Endothelial cell of umbilical vein (primary cell): ENCODE measurements at regions not wholly inside any gene's neighbourhood (a gene's known extent, or its start where the extent isn't known, plus 50 kb on each side); places are given as distances from the start of the nearest gene placed in this dataset.

ENCODE experiments used
- BruUV-seq: library from RNA; stranded (reverse); fragments of 400-500 nt; replicated peaks from 2 replicates; lab custom pipeline; 2021; lab: Mats Ljungman, UMichigan
- CTCF ChIA-PET: fragments of 300-600, 350-600 bp; sonication (Branson Sonifier 250); formaldehyde crosslinking; loops from one replicate; lab custom pipeline; 2021; ENCODE audit warnings: antibody characterized with exemption, inconsistent platforms; lab: Charles Lee
- POLR2A ChIA-PET: fragments of 300-600, 350-600 bp; sonication (Branson Sonifier 250); formaldehyde crosslinking; loops from one replicate; lab custom pipeline; 2021; ENCODE audit warnings: antibody characterized with exemption, inconsistent platforms; lab: Charles Lee
- DNase-seq: peaks from one replicate; pipeline ENCODE4 v3.0.0-alpha.2; 2011; ENCODE audit warnings: low read depth, low spot score
- FAIRE-seq: peaks from 2 replicates; lab custom pipeline; 2011; peaks lifted over from hg19 to GRCh38; lab: Jason Lieb, UNC
- H2AFZ ChIP-seq: 2 replicates; pipeline ENCODE4 v1.6.0; 2012; ENCODE audit warnings: low read depth, low read length, control low read depth, inconsistent platforms
- H3K27ac ChIP-seq: 2 replicates; pipeline ENCODE4 v1.5.1; 2011; ENCODE audit warnings: low read depth, mild to moderate bottlenecking, control low read depth, low read length, moderate library complexity; ENCODE audit not compliant: insufficient read depth
- H3K27me3 ChIP-seq, 2 experiments: 2 replicates each; pipeline versions ENCODE4 v1.6.0 to v1.6.1; 2011; ENCODE audit warnings: low read length in 2 of 2, mixed read lengths in 1 of 2; ENCODE audit not compliant: control insufficient read depth in 2 of 2, insufficient read depth in 2 of 2
- H3K36me3 ChIP-seq, 2 experiments: 2 replicates in 1 of 2; 3 replicates in 1 of 2; pipeline ENCODE4 v1.5.1; 2011; ENCODE audit warnings: low read length in 2 of 2, mild to moderate bottlenecking in 1 of 2, moderate library complexity in 1 of 2; ENCODE audit not compliant: control insufficient read depth in 2 of 2, insufficient read depth in 2 of 2; ENCODE audit errors: extremely low read depth in 1 of 2
- H3K4me1 ChIP-seq: 3 replicates; pipeline ENCODE4 v1.5.1; 2011; ENCODE audit warnings: mild to moderate bottlenecking, low read length; ENCODE audit not compliant: control insufficient read depth, insufficient read depth; ENCODE audit errors: extremely low read depth
- H3K4me2 ChIP-seq: 2 replicates; pipeline ENCODE4 v1.6.1; 2011; ENCODE audit warnings: low read length, control low read depth, mixed read lengths; ENCODE audit not compliant: insufficient read depth
- H3K4me3 ChIP-seq, 3 experiments: fragments of 200-600 bp in 1 of 3; sonication (generic), shearing (Covaris generic) in 1 of 3; replicated peaks in 1 of 3; 2 replicates each; pipeline ENCODE4 v1.5.1; 2011 to 2016; ENCODE audit warnings: control low read depth in 3 of 3, low read length in 3 of 3, mild to moderate bottlenecking in 2 of 3, inconsistent platforms in 1 of 3, low read depth in 1 of 3, moderate library complexity in 1 of 3; ENCODE audit not compliant: insufficient read depth in 1 of 3
- H3K79me2 ChIP-seq: 2 replicates; pipeline ENCODE4 v1.6.0; 2012; ENCODE audit warnings: low read length, inconsistent platforms; ENCODE audit not compliant: control insufficient read depth, insufficient read depth
- H3K9ac ChIP-seq: replicated peaks from 2 replicates; pipeline ENCODE3; 2011; ENCODE audit warnings: low read length, control low read depth; ENCODE audit not compliant: insufficient read depth; ENCODE audit errors: extremely low read depth
- H3K9me1 ChIP-seq: replicated peaks from 3 replicates; pipeline ENCODE4 v1.6.0; 2011; ENCODE audit warnings: mild to moderate bottlenecking, low read length; ENCODE audit not compliant: control insufficient read depth, insufficient read depth; ENCODE audit errors: extremely low read depth
- H3K9me3 ChIP-seq: replicated peaks from 2 replicates; pipeline ENCODE4 v1.5.1; 2012; ENCODE audit warnings: low read length, inconsistent platforms; ENCODE audit not compliant: control insufficient read depth, insufficient read depth
- H4K20me1 ChIP-seq: replicated peaks from 2 replicates; pipeline ENCODE3; 2011; ENCODE audit warnings: mild to moderate bottlenecking, low read length; ENCODE audit not compliant: control insufficient read depth, insufficient read depth; ENCODE audit errors: extremely low read depth
- CTCF ChIP-seq, 2 donors: IDR thresholded peaks; 1 replicate in 1 of 2; 2 replicates in 1 of 2; pipeline ENCODE4 v1.5.1; 2011; ENCODE audit warnings: low read length in 2 of 2, mild to moderate bottlenecking in 2 of 2, moderate library complexity in 2 of 2, control low read depth in 1 of 2, inconsistent platforms in 1 of 2, low read depth in 1 of 2; ENCODE audit not compliant: insufficient read depth in 1 of 2; ENCODE audit errors: extremely low read depth in 1 of 2
- EZH2 ChIP-seq: IDR thresholded peaks from 2 replicates; pipeline ENCODE4 v1.6.1; 2012; ENCODE audit warnings: borderline replicate concordance, low read depth, mild to moderate bottlenecking, moderate library complexity, low read length, inconsistent platforms; ENCODE audit not compliant: severe bottlenecking
- FOS ChIP-seq: IDR thresholded peaks from 2 replicates; pipeline ENCODE4 v1.6.1; 2011; ENCODE audit warnings: mild to moderate bottlenecking, low read length, moderate library complexity, borderline replicate concordance; ENCODE audit not compliant: insufficient read depth
- GATA2 ChIP-seq: IDR thresholded peaks from 2 replicates; pipeline ENCODE4 v1.7.0; 2011; ENCODE audit warnings: low read depth, mild to moderate bottlenecking, moderate library complexity, mixed read lengths, low read length; ENCODE audit not compliant: insufficient read length, insufficient read depth
- JUN ChIP-seq: IDR thresholded peaks from 2 replicates; pipeline ENCODE4 v1.6.1; 2011; ENCODE audit warnings: borderline replicate concordance, low read depth; ENCODE audit not compliant: insufficient read length, insufficient read depth
- MAX ChIP-seq: IDR thresholded peaks from 2 replicates; pipeline ENCODE4 v1.6.1; 2011; ENCODE audit not compliant: insufficient read depth, insufficient read length
- MYC ChIP-seq: IDR thresholded peaks from one replicate; pipeline ENCODE4 v1.6.1; 2011; ENCODE audit warnings: mild to moderate bottlenecking, low read depth, low read length
- POLR2A ChIP-seq: IDR thresholded peaks from 2 replicates; pipeline ENCODE4 v1.6.1; 2012; ENCODE audit warnings: low read depth, mild to moderate bottlenecking, control low read depth, low read length
- POLR2AphosphoS5 ChIP-seq: IDR thresholded peaks from 2 replicates; pipeline ENCODE4 v1.6.1; 2012; ENCODE audit warnings: low read depth, mild to moderate bottlenecking, control low read depth, low read length, moderate library complexity; ENCODE audit not compliant: insufficient read depth
- dilution Hi-C: fragments of 300-500 bp; cut with MboI; formaldehyde crosslinking; loops from one replicate; pipeline ENCODE4 v1.15.0; 2019; ENCODE audit warnings: low sequenced_read_pairs; ENCODE audit not compliant: extremely low pct_ligation_motif_present
- intact Hi-C: fragments of 100-400 bp; cut with micrococcal nuclease; formaldehyde crosslinking; loops from one replicate; pipeline ENCODE4 v1.10.0; 2022

GRCh38 chr1:29498126-29499103, 262.1 kb downstream of the PTPRU start:
- Histone ChIP-seq H3K9me1 (no peaks in the 10 kb centered on the region), H3K36me3 (no peaks in the 10 kb centered on the region), H4K20me1 (no peaks in the 10 kb centered on the region), H3K4me3 (no peak overlapping the region), H3K27ac (no peak overlapping the region), H3K4me2 (no peak overlapping the region), H3K27me3 (no peaks in the 10 kb centered on the region), H3K9ac (no peak overlapping the region), H3K9me3 (no peaks in the 10 kb centered on the region), H3K4me1 (no peaks in the 10 kb centered on the region), H2AFZ (no peak overlapping the region), H3K79me2 (no peaks in the 10 kb centered on the region)
- DNase-seq (no peak), FAIRE-seq (no peak)
- dilution Hi-C loops: no loop called here
- TF ChIP-seq EZH2 (no peak), JUN (no peak), MYC (no peak), POLR2AphosphoS5 (no peak), MAX (no peak), POLR2A (no peak), FOS (no peak), CTCF (IDR thresholded peaks at IDR 0.05; ENCODE audit: extremely low read depth in 1 of 2, insufficient read depth in 1 of 2, low read depth in 1 of 2, low read length in 2 of 2) (no peak), GATA2 (no peak)
- BruUV-seq: no TSS peak
- ChIA-PET POLR2A (no interaction called here), CTCF (no interaction called here)
- intact Hi-C loops: no loop called here
